PFSK-1 (cell line): ENCODE measurements at regions not wholly inside any gene's neighbourhood (a gene's known extent, or its start where the extent isn't known, plus 50 kb on each side); places are given as distances from the start of the nearest gene placed in this dataset.

Experiments
- POLR2AphosphoS5 ChIP-seq: IDR thresholded peaks from 2 replicates; pipeline ENCODE4 v1.6.1; 2012; ENCODE audit warnings: low read depth, mild to moderate bottlenecking, control low read depth, low read length, moderate library complexity
- REST ChIP-seq, 2 experiments: IDR thresholded peaks; 2 replicates each; pipeline versions ENCODE4 v1.6.1 to v1.8.0; 2011 to 2012; ENCODE audit warnings: low read depth in 2 of 2, low read length in 2 of 2, control low read depth in 1 of 2, inconsistent platforms in 1 of 2, mild to moderate bottlenecking in 1 of 2, moderate library complexity in 1 of 2; ENCODE audit not compliant: insufficient read depth in 1 of 2

- no peak for TF ChIP-seq POLR2AphosphoS5
- no peak for TF ChIP-seq REST (IDR thresholded peaks at IDR 0.05; ENCODE audit: insufficient read depth in 1 of 2, low read depth in 2 of 2, low read length in 2 of 2)
Measured at GRCh38 chr6:12593771-12594529, 122.6 kb upstream of the PHACTR1 start.
